Fibroblast of pulmonary artery (primary cell): ENCODE measurements at regions not wholly inside any gene's neighbourhood (a gene's known extent, or its start where the extent isn't known, plus 50 kb on each side); places are given as distances from the start of the nearest gene placed in this dataset.
"Not testable (repeated sequence)": the region's sequence is repeated elsewhere in the genome, so short reads cannot be mapped to it uniquely, and the experiment has no call there.

ENCODE experiments used
- DNase-seq: peaks from one replicate; pipeline ENCODE4 v3.0.0-alpha.2; 2010; ENCODE audit warnings: low read depth
- H3K4me3 ChIP-seq: replicated peaks from 2 replicates; pipeline ENCODE4 v1.5.1; 2011; ENCODE audit warnings: low read depth, mild to moderate bottlenecking, control low read depth, low read length, moderate library complexity
- TF ChIP-seq, protein P1 (sequence below): IDR thresholded peaks from 2 replicates; pipeline ENCODE4 v1.5.1; 2011; ENCODE audit warnings: mild to moderate bottlenecking, control low read depth, low read length, inconsistent platforms; ENCODE audit errors: missing control alignments

DNA sequence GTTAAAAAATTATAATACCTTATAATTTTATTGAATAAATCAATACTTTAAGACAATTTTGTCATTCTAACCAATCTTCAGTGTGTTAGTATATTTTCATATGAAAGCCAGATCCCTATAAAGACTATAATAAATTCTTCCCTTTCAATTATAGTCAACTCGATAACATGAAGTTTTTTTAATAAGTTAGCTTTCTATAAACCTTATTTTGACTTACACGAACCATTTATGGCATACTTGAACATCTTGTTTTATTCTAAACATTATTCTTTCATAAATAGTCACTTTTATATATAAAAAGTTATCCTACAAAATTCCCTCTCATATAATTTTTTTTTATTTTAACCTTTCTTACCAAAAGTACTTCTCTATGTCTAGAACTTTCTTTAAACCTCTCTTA, 1002.3 kb downstream of the TMEM121 start:
- no peak for DNase-seq
- no peak overlapping the region for H3K4me3 ChIP-seq
- TF ChIP-seq, protein P1, sequence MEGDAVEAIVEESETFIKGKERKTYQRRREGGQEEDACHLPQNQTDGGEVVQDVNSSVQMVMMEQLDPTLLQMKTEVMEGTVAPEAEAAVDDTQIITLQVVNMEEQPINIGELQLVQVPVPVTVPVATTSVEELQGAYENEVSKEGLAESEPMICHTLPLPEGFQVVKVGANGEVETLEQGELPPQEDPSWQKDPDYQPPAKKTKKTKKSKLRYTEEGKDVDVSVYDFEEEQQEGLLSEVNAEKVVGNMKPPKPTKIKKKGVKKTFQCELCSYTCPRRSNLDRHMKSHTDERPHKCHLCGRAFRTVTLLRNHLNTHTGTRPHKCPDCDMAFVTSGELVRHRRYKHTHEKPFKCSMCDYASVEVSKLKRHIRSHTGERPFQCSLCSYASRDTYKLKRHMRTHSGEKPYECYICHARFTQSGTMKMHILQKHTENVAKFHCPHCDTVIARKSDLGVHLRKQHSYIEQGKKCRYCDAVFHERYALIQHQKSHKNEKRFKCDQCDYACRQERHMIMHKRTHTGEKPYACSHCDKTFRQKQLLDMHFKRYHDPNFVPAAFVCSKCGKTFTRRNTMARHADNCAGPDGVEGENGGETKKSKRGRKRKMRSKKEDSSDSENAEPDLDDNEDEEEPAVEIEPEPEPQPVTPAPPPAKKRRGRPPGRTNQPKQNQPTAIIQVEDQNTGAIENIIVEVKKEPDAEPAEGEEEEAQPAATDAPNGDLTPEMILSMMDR = no peak

DNA sequence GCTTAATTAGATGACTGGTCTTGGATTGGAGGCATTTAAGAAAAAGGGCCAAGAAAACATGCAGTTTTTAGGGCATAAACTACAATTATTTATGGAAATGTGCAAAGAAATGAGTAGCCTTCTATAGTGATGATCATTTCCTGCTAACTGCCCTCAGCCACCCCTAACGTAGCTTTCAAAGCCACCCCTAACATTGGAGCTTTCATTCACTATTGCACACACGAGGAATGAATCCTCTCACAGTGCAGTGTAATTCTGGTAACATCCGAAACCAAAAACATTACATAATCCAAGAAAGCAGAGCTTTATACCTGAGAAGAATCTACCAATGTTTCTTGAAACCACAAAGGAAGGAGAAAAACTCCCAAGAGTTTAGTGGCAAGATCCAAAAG, 1003.6 kb downstream of the TMEM121 start:
- no peak overlapping the region for H3K4me3 ChIP-seq
- no peak for DNase-seq
- TF ChIP-seq, protein P1 = no peak

DNA sequence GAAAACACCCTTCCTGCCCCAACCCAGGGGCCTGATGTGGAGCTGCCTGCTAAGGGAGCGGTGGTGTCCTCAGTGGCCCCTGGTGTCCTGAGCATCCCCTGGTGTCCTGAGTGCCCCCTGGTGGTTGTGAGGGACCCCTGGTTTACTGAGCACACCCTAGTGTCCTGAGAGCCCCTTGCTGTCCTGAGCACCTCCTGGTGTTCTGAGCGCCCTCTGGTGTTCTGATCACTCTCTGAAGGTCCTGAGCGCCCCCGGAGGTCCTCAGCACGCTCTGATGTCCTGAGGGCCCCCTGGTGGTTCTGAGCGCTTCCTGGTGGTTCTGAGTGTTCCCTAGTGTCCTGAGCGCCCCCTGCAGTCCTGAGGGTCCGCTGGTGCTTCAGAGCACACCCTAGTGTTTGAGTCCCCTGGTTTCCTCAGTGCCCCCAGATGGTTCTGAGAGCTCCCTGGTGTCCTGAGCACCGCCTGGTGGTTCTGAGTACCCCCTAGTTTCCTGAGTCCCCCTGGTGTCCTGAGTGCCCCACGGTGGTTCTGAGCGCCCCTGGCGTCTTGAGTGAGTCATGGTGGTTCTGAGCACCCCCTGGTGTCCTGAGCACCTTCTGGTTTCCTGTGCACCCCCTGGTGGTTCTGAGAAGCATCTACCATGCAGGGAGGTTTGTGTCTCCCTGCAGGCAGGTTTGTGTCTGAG, 1004.2 kb downstream of the TMEM121 start:
- no peak for DNase-seq
- TF ChIP-seq, protein P1 = no peak

DNA sequence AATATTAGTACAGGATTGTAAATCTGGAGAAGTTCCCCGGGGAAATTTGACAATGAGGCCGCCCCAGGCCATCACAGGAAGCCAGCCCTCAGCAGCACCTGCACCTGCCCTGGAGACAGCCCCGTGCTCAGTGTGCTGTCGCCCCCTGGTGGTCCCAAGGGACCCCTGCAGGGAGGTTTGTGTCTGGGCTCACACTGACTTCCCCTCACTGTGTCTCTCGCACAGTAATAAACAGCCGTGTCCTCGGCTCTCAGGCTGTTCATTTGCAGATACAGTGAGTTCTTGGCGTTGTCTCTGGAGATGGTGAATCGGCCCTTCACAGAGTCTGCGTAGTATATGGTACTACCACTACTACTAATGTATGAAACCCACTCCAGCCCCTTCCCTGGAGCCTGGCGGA, 1011.2 kb downstream of the TMEM121 start:
- DNase-seq = not testable (repeated sequence)

More for the DNA sequence above, 1004.2 kb downstream of the TMEM121 start:
- no peak overlapping the region for H3K4me3 ChIP-seq

DNA sequence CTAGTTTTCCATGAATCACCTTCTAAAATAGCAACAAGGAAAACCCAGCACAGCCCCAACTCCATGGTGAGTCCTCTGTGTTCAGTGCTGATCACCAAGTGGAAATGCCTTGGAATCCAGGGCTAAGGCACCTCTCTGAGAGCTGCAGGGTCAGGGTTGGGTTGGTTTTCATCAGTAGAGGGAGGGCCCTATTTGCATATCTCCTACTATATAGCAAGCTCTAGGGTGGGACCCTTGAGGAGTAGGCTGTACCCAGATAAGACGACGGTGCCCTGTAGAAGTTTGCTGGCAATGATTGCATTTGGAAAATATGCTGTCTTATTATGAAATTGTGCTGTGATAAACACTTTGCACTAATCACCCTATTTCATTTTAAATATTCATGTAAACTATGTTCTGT, 1011.8 kb downstream of the TMEM121 start:
- DNase-seq = no peak
- TF ChIP-seq, protein P1 = no peak
- H3K4me3 ChIP-seq = no peak overlapping the region

More for the DNA sequence above, 1011.2 kb downstream of the TMEM121 start:
- H3K4me3 ChIP-seq = not testable (repeated sequence)

DNA sequence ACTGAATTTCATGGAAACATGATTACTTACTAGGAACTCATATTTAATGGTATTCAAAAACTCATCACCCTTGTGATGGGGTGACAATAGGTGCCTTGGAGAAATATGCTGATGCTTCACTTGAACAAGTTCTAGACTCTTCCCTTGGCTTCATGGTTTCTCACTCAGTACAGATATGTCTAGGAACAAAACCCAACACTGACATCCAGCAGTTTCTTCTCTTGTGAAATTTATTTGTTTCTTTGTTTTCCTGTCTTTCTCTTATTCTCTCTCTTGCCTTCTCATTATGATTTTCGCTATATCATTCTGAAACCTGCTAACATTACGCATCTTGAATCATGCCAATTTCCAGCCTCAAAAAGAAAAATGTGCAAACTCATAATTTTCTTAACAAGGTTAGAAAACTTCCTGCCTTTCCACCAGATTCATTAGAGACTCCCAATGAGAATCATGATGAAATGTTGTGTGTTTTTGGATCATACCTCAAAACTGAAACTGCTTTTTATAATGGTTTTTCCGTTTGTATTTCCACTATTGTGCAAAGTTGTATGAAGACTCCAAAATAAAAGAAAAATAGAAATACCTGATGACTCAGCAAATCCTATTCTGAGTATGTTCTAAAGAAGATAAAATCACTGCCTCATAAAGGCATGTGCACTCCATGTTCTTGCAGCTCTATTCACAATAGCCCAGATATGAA, 1021.5 kb downstream of the TMEM121 start:
- no peak overlapping the region for H3K4me3 ChIP-seq
- no peak for DNase-seq

DNA sequence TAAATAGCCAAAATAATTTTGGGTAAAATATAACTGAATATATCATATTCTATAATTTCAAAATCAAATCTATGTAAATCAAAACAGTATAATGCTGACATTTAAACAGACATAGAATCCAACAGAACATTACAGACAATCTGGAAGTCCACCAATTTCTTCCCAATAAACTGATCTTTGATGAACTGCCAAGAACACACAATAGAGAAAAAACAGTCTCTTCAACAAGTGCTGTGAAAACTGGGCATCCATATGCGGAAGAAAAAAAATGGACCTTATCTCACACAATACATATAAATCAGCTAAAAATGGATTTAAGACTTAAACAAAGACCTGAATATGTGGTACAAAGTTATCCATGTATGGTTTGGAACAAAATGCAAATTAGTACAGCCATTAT, 1022.7 kb downstream of the TMEM121 start:
- TF ChIP-seq, protein P1 = no peak
- no peak overlapping the region for H3K4me3 ChIP-seq
- DNase-seq = no peak

More for the DNA sequence above, 1021.5 kb downstream of the TMEM121 start:
- TF ChIP-seq, protein P1 = no peak
